Mammary epithelial cell (primary cell): ENCODE measurements at regions not wholly inside any gene's neighbourhood (a gene's known extent, or its start where the extent isn't known, plus 50 kb on each side); places are given as distances from the start of the nearest gene placed in this dataset.

Experiments
- CTCF ChIP-seq, 2 donors: IDR thresholded peaks in 1 of 2; conservative IDR thresholded peaks in 1 of 2; 2 replicates each; pipeline ENCODE4 v1.5.1; 2011 to 2012; ENCODE audit warnings: inconsistent platforms in 2 of 2, low read length in 2 of 2, mild to moderate bottlenecking in 2 of 2, control low read depth in 1 of 2, low read depth in 1 of 2; ENCODE audit not compliant: insufficient read depth in 1 of 2; ENCODE audit errors: extremely low read depth in 1 of 2
- EZH2 ChIP-seq: IDR thresholded peaks from 2 replicates; pipeline ENCODE4 v1.6.1; 2012; ENCODE audit warnings: low read length, inconsistent platforms, borderline replicate concordance

GRCh38 chr20:53789989-53790675, 196.5 kb upstream of the ZNF217 start:
- TF ChIP-seq CTCF (conservative IDR thresholded peaks at IDR 0.05 in 1 of 2, IDR thresholded peaks at IDR 0.05 in 1 of 2; ENCODE audit: extremely low read depth in 1 of 2, insufficient read depth in 1 of 2, low read depth in 1 of 2, low read length in 2 of 2) (no peak), EZH2 (no peak)
